HEK293 (cell line): ENCODE measurements at regions not wholly inside any gene's neighbourhood (a gene's known extent, or its start where the extent isn't known, plus 50 kb on each side); places are given as distances from the start of the nearest gene placed in this dataset.

ENCODE experiments used
- CTCF ChIP-seq: fragments of 450-650 bp; formaldehyde crosslinking; IDR thresholded peaks from 2 replicates; pipeline ENCODE4 v1.5.1; 2016; ENCODE audit warnings: missing biosample characterization, missing genetic modification characterization
- HOXD13 ChIP-seq: sonication (generic); formaldehyde crosslinking; IDR thresholded peaks from 2 replicates; pipeline ENCODE4 v1.8.0; 2022; ENCODE audit warnings: missing genetic modification reagents, borderline replicate concordance
- TF ChIP-seq, protein P1 (sequence below): fragments of 450-650 bp; formaldehyde crosslinking; IDR thresholded peaks from 2 replicates; pipeline ENCODE4 v1.5.1; 2016; ENCODE audit warnings: missing biosample characterization, missing genetic modification characterization

DNA sequence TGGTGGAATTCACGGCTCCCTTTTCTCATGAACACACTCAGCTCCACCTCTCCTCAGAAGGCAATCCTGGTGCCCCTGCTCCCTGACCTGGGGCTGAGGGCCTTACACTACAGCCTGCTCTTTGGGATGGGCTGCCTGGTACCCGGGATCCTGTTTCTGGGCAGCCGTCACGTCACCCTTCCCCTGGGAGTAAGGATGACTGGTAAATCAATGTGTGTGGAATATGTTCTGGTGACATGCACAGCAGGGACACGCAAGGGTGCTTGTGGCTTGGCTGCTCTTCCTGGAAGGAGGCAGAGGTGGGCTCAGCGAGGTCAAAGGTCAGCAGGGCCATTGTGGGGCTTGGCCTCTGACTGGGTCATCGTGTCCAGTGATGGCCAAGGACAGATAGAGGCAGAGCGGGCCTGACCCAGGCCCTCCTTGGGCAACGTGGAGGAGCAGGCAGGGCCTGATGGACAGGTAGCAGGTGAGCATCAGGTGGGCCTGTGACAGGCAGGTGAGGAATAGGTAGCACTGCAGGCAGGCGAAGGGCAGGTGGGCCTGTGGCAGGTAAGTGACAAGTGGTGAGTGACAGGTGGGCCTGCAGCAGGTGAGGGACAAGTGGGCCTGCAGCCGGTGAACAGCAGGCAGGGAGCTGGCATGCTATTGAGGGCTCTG, 399.4 kb upstream of the IRX4 start:
- TF ChIP-seq CTCF (tag by site-specific recombination) (no peak), HOXD13 (CRISPR knock-in tag) (no peak)
- TF ChIP-seq, protein P1, sequence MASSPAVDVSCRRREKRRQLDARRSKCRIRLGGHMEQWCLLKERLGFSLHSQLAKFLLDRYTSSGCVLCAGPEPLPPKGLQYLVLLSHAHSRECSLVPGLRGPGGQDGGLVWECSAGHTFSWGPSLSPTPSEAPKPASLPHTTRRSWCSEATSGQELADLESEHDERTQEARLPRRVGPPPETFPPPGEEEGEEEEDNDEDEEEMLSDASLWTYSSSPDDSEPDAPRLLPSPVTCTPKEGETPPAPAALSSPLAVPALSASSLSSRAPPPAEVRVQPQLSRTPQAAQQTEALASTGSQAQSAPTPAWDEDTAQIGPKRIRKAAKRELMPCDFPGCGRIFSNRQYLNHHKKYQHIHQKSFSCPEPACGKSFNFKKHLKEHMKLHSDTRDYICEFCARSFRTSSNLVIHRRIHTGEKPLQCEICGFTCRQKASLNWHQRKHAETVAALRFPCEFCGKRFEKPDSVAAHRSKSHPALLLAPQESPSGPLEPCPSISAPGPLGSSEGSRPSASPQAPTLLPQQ = no peak
